ENCODE measurements at regions not wholly inside any gene's neighbourhood (a gene's known extent, or its start where the extent isn't known, plus 50 kb on each side); places are given as distances from the start of the nearest gene placed in this dataset.

DNA sequence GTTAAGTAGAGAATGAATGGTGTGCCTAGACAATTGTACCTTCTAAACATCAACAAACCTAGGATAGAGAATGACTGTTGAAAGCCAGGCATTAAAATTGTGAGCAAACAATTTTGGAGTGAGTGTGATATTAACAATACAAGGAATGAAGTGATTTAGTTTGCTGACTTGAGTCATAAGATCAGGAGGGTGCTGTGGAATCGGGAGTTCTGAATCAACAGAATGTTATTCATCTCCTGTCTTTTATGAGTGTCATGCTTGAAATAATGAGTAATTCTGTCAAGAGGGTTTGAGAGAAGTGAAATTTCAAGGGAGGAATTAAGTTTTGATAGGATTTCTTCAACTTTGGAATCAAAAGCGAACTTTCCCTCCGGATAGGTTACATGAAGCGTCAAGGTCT lies 214.4 kb upstream of the DSEL start:
- no peak overlapping the region for H3K27ac ChIP-seq

DNA sequence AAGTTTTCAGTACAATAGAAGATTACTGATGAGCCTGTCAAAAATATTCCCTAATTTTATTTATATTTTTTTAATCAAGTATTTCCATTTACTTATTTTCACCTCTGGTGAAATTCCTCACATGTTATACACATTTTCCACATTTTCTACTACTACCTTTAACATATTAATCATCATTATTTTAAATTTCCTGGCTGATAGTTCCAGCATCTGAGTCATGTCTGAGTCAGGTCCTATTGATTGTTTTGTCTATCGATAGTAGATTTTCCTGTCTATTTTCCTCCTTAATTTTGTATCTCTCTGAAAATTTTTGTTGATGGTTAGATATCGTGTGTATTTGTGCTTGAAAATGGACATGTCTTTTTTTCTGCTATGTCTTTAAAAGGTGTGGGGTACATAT lies 211.8 kb upstream of the DSEL start:
- TF ChIP-seq, protein P1, sequence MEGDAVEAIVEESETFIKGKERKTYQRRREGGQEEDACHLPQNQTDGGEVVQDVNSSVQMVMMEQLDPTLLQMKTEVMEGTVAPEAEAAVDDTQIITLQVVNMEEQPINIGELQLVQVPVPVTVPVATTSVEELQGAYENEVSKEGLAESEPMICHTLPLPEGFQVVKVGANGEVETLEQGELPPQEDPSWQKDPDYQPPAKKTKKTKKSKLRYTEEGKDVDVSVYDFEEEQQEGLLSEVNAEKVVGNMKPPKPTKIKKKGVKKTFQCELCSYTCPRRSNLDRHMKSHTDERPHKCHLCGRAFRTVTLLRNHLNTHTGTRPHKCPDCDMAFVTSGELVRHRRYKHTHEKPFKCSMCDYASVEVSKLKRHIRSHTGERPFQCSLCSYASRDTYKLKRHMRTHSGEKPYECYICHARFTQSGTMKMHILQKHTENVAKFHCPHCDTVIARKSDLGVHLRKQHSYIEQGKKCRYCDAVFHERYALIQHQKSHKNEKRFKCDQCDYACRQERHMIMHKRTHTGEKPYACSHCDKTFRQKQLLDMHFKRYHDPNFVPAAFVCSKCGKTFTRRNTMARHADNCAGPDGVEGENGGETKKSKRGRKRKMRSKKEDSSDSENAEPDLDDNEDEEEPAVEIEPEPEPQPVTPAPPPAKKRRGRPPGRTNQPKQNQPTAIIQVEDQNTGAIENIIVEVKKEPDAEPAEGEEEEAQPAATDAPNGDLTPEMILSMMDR (conservative IDR thresholded peaks at IDR 0.05): no peak
- TF ChIP-seq ZFX (IDR thresholded peaks at IDR 0.05): no peak
- no peak overlapping the region for H3K27ac ChIP-seq

More for the DNA sequence above, 214.4 kb upstream of the DSEL start:
- TF ChIP-seq ZFX (IDR thresholded peaks at IDR 0.05): no peak
- TF ChIP-seq, protein P1 (conservative IDR thresholded peaks at IDR 0.05): no peak

DNA sequence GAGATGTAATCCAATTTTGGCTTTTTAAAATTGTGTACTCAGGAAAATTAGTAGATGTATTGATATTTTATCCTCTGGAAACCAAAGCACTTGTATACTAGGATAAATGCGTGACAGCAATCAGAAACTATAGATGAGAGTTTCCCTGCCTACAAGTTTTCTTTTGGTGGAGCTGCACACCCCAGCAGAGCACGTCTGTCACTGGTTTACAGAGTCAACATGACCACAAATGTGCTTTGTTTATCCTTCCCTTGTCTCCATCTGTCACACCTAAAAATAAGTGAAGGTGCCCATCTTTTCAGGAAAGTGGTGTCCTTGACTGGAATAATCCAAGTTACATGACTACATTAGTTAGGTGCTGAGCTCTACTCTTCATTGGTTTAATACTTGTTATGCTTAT lies 210.4 kb upstream of the DSEL start:
- H3K27ac ChIP-seq: no peak overlapping the region
- TF ChIP-seq ZFX (IDR thresholded peaks at IDR 0.05): no peak
- TF ChIP-seq, protein P1 (conservative IDR thresholded peaks at IDR 0.05): no peak

DNA sequence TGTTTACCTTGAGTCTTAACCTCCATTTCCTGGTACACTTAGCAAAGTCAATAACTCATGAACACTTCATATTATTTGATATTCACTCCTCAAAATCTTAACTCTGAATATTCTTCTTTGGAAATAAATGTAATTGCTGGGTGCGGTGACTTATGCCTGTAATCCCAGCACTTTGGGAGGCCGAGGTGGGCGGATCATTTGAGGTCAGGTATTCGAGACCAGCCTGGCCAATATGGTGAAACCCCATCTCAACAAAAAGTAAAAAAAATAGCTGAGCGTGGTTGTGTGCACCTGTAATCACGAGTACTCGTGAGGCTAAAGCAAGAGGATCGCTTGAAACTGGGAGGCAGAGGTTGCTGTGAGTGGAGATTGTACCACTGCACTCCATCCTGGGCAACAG lies 201.3 kb upstream of the DSEL start:
- H3K27ac ChIP-seq: no peak overlapping the region
- TF ChIP-seq, protein P1 (conservative IDR thresholded peaks at IDR 0.05): no peak
- no peak for TF ChIP-seq ZFX (IDR thresholded peaks at IDR 0.05)

DNA sequence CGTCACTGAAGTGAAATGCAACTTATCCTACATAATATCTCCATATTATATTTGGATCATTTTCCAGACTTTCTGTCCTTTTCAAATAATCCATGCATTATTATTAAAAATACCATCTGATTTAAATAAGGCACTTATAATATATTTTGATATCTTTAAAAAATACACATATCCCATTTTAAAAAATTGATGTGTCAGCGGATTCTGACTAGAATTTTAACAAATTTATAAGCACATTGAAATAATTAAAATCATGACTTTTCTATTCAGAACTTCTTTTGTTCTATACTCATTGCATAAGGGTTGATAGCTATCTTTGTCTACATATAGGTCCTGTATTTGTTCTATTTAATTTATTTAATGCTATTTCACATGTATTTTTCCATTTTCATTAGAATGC lies 199.0 kb upstream of the DSEL start:
- TF ChIP-seq ZFX (IDR thresholded peaks at IDR 0.05): no peak
- TF ChIP-seq, protein P1 (conservative IDR thresholded peaks at IDR 0.05): no peak
- no peak overlapping the region for H3K27ac ChIP-seq

DNA sequence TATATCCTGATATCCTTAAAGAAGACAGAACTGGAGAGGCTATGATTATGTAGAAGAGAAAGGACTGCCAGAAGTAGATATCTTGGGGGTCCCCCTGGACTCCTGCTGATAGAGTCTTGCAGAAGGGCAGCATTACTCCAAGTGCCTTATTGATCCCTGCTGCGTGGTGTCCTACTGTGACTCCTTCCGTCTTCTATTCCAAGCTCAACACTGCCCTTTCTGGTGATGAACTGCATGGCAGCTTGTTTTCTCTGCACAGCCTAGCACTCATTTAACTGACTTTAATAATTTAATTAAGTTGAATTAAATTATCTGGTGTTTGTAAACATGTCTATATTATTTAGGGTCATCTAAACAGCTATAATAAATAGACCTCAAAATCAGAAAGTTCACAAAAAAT lies 194.1 kb upstream of the DSEL start:
- TF ChIP-seq, protein P1 (conservative IDR thresholded peaks at IDR 0.05): peak; percentile 39
- TF ChIP-seq ZFX (IDR thresholded peaks at IDR 0.05): no peak
- H3K27ac ChIP-seq: no peak overlapping the region

DNA sequence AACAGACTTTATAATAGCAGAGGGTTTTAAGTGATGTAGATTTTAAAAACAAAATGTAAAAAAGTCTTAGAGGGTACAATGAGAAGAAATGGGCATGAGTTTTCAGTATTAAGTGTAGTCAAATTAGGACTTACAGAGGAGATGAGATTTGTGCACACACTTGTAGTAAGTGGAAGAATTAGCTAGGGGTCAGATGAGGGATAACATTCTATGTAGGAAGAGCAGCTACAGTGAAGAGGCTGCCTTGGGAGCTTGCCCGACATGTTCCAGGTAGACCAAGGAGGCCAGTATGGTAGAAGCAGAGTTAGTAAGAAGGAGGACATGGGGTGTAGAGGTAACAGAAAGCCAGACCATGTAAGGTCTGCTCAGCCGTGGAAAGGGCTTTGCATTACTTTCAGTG lies 189.2 kb upstream of the DSEL start:
- no peak overlapping the region for H3K27ac ChIP-seq
- TF ChIP-seq, protein P1 (conservative IDR thresholded peaks at IDR 0.05): no peak; the same call in 1 of the 2 replicates
- TF ChIP-seq ZFX (IDR thresholded peaks at IDR 0.05): no peak

Data from C4-2B (cell line).